Right lobe of liver (tissue), 4 donors: ENCODE measurements at regions not wholly inside any gene's neighbourhood (a gene's known extent, or its start where the extent isn't known, plus 50 kb on each side); places are given as distances from the start of the nearest gene placed in this dataset.

Experiments
- CTCF ChIP-seq, 4 donors: fragments of 200-600 bp in 3 of 4; fragments of 450-650 bp in 1 of 4; IDR thresholded peaks; one replicate each; pipeline versions ENCODE4 v1.5.1 to v1.8.0; 2016 to 2022; ENCODE audit warnings: antibody characterized with exemption in 4 of 4, mild to moderate bottlenecking in 2 of 4
- POLR2A ChIP-seq: fragments of 450-650 bp; IDR thresholded peaks from one replicate; pipeline ENCODE4 v1.6.1; 2017; ENCODE audit warnings: antibody characterized with exemption, mild to moderate bottlenecking
- donor health status: DM: no; HTN: no; CAD: no.
- donor health status: DM: no; HTN: no; CAD: no.
- donor health status: DM: no; HTN: yes; CAD: no.

DNA sequence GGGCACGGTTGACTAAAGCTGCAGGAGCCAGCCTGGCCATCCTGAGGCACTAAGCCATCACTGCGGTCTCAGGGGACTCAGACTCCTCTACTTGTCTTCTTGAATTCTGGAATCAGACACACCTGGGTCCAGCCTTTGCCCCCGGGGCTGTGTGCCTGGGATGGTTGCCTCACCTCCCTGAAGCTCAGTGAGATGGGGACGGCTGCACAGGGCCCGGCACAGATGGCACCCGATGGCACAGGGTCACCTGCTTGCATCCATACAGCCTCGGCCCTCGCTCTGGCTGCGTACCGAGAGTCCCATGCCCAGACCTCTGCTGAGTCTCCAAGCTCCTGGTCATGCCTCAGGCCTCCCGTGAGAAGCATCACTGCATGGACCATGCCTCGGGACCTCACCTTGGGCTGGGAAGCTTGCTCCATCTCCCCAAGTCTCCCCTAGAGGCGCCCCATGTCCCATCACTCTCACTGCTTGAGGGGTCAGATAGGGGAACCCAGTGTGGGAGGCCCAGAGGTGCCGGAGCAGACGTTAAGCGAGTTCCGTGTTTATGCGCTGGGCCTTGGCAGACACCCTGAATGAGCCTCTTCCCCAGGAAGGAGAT is 316.3 kb downstream of the SEC14L1 start:
- TF ChIP-seq CTCF (IDR thresholded peaks at IDR 0.05): no peak
- no peak for TF ChIP-seq POLR2A
